Mesendoderm (in vitro differentiated cells): ENCODE measurements at regions not wholly inside any gene's neighbourhood (a gene's known extent, or its start where the extent isn't known, plus 50 kb on each side); places are given as distances from the start of the nearest gene placed in this dataset.
A peak's percentile ranks its signal among the peaks of the same experiment; 100 is the strongest.

Experiments used
- DNase-seq: peaks from one replicate; pipeline ENCODE4 v3.0.0; 2013
- H2AK5ac ChIP-seq: 2 replicates; pipeline ENCODE4 v1.6.1; 2013; ENCODE audit warnings: low read length, inconsistent platforms
- H2BK120ac ChIP-seq: 2 replicates; pipeline ENCODE4 v1.6.1; 2013; ENCODE audit warnings: low read depth, mild to moderate bottlenecking, low read length, moderate library complexity, mixed read lengths
- H2BK15ac ChIP-seq: replicated peaks from 2 replicates; pipeline ENCODE4 v1.6.1; 2013; ENCODE audit warnings: low read depth, mild to moderate bottlenecking, moderate library complexity
- H2BK5ac ChIP-seq: 2 replicates; pipeline ENCODE4 v1.6.1; 2013; ENCODE audit warnings: low read length, inconsistent platforms
- H3K18ac ChIP-seq: 2 replicates; pipeline ENCODE4 v1.6.1; 2013; ENCODE audit warnings: mild to moderate bottlenecking, low read length, mixed read lengths
- H3K23ac ChIP-seq: one replicate; pipeline ENCODE4 v1.6.1; 2013; ENCODE audit warnings: low read length
- H3K27ac ChIP-seq: 2 replicates; pipeline ENCODE4 v1.5.1; 2013; ENCODE audit warnings: low read depth, mild to moderate bottlenecking, inconsistent platforms, low read length, moderate library complexity
- H3K27me3 ChIP-seq: 2 replicates; pipeline ENCODE4 v1.6.1; 2013; ENCODE audit warnings: low read length, control low read depth, mild to moderate bottlenecking, inconsistent platforms; ENCODE audit not compliant: insufficient read depth, poor library complexity
- H3K36me3 ChIP-seq: 2 replicates; pipeline ENCODE4 v1.6.1; 2013; ENCODE audit warnings: low read length, inconsistent platforms; ENCODE audit not compliant: control insufficient read depth, insufficient read depth
- H3K4ac ChIP-seq: one replicate; pipeline ENCODE4 v1.6.1; 2013; ENCODE audit warnings: low read depth, mild to moderate bottlenecking, low read length, moderate library complexity
- H3K4me1 ChIP-seq: 2 replicates; pipeline ENCODE4 v1.6.1; 2013; ENCODE audit warnings: low read depth, low read length, inconsistent platforms; ENCODE audit not compliant: control insufficient read depth
- H3K4me2 ChIP-seq: 2 replicates; pipeline ENCODE4 v1.6.1; 2013; ENCODE audit warnings: low read length
- H3K4me3 ChIP-seq: 2 replicates; pipeline ENCODE4 v1.5.1; 2013; ENCODE audit warnings: mild to moderate bottlenecking, low read length
- H3K56ac ChIP-seq: one replicate; pipeline ENCODE4 v1.6.1; 2013; ENCODE audit warnings: low read length
- H3K79me1 ChIP-seq: 2 replicates; pipeline ENCODE4 v1.6.1; 2013; ENCODE audit warnings: low read length, inconsistent platforms
- H3K79me2 ChIP-seq: 2 replicates; pipeline ENCODE4 v1.6.1; 2013; ENCODE audit warnings: mild to moderate bottlenecking, low read length; ENCODE audit not compliant: control insufficient read depth, insufficient read depth
- H3K9ac ChIP-seq: 2 replicates; pipeline ENCODE4 v1.6.1; 2013; ENCODE audit warnings: low read length, inconsistent platforms
- H4K5ac ChIP-seq: one replicate; pipeline ENCODE4 v1.6.1; 2013; ENCODE audit warnings: low read length
- H4K8ac ChIP-seq: one replicate; pipeline ENCODE4 v1.6.1; 2013; ENCODE audit warnings: low read depth, mild to moderate bottlenecking, control low read depth, low read length, moderate library complexity
- WGBS: extraction: QIAGEN DNeasy Blood & Tissue Kit; methylation state at CpG from one replicate; pipeline ENCODE4 v1.1.7; 2013; ENCODE audit warnings: low lambda C conversion rate, missing lambda C conversion rate; ENCODE audit not compliant: insufficient coverage; ENCODE audit errors: extremely low coverage; 5-methylcytosine and 5-hydroxymethylcytosine counted together

DNA sequence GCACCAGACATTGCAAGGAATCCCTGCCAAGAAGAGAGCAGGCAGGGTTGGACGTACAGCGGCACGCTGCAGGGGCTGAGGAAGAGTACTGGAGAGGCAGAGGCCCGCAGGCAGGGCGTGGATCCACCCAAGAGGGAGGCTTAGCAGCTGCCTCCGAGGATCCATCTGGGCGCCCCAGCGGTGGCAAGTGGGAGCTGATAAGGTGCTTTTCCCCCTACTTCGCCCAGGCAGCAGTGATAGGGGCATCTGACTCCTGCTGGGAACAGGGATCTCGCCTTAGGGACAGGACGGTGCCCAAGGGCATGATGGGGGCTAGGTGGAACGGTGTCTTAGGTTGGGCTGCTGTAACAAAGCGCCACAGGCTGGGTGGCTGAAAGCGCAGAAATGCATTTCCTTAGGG lies 67.4 kb upstream of the HS6ST1 start:
- DNase-seq: no peak
- H3K56ac ChIP-seq: no peak overlapping the region
- no peaks in the 10 kb centered on the region for H3K36me3 ChIP-seq
- H4K8ac ChIP-seq: no peak overlapping the region
- no peak overlapping the region for H4K5ac ChIP-seq
- H3K4me2 ChIP-seq: no peak overlapping the region
- no peak overlapping the region for H2BK15ac ChIP-seq
- no peak overlapping the region for H2BK120ac ChIP-seq
- H3K4ac ChIP-seq: no peak overlapping the region
- H3K4me3 ChIP-seq: no peak overlapping the region
- no peaks in the 10 kb centered on the region for H3K79me1 ChIP-seq
- no peak overlapping the region for H2AK5ac ChIP-seq
- H3K18ac ChIP-seq: no peak overlapping the region
- H3K27ac ChIP-seq: no peak overlapping the region
- peaks cover 4% of the 10 kb centered on the region for H3K4me1 ChIP-seq
- no peak overlapping the region for H2BK5ac ChIP-seq
- H3K79me2 ChIP-seq: no peaks in the 10 kb centered on the region
- no peak overlapping the region for H3K23ac ChIP-seq
- no peak overlapping the region for H3K9ac ChIP-seq
- no peaks in the 10 kb centered on the region for H3K27me3 ChIP-seq
- no CpG with 5 or more reads among the region's 14 CpGs for WGBS

- Histone ChIP-seq H3K4me1 (peaks cover 3% of the 10 kb centered on the region), H3K23ac (no peak overlapping the region), H2BK120ac (no peak overlapping the region), H4K5ac (no peak overlapping the region), H3K27ac (no peak overlapping the region), H3K4me2 (no peak overlapping the region), H3K4me3 (no peak overlapping the region), H3K27me3 (no peaks in the 10 kb centered on the region), H4K8ac (no peak overlapping the region), H2BK5ac (no peak overlapping the region), H3K18ac (no peak overlapping the region), H3K79me1 (no peaks in the 10 kb centered on the region), H3K79me2 (no peaks in the 10 kb centered on the region), H2AK5ac (peak overlapping the region; percentile 51), H3K9ac (no peak overlapping the region), H2BK15ac (no peak overlapping the region), H3K56ac (no peak overlapping the region), H3K36me3 (no peaks in the 10 kb centered on the region), H3K4ac (no peak overlapping the region)
- no CpG with 5 or more reads among the region's 8 CpGs for WGBS
- DNase-seq: no peak
Measured at GRCh38 chr2:128388499-128388941, 69.9 kb upstream of the HS6ST1 start.

DNA sequence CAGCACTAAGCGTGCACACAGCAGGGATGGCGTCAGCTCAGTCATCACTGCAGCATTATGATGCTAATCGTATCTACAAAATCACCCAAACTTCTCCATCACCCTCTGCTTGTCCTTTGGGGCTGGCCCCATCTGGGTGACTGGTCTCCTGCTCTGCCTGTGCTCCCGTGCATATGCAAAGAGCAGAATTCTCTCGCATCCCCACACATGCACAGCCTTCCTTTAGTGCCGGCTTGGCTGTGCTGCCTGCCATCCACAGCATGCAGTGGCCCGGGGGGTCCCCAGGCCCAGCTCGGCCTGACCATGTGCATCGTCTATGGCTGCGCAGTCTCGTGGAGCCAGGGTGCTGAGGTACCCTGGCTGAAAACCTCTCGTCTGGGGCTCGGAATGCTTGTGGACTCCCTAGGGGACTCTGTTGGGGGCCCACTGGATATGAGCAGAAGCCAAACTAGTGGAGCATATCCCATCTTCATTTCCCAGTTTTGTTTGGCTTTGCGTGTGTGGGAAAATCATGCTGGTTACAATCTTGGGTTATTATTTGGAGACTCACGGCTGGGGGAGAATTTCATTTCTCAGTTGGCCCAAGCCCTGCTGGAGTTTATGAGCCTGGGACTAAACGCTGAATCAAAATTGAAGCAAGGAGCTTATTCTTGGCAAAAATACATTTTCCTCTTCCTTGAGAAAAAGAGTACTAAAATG lies 70.9 kb upstream of the HS6ST1 start:
- Histone ChIP-seq H2BK5ac (no peak overlapping the region), H3K4me2 (no peak overlapping the region), H3K9ac (no peak overlapping the region), H4K8ac (no peak overlapping the region), H2BK15ac (no peak overlapping the region), H3K4ac (no peak overlapping the region), H3K4me1 (peaks cover 3% of the 10 kb centered on the region), H3K79me2 (no peaks in the 10 kb centered on the region), H2AK5ac (no peak overlapping the region), H3K36me3 (no peaks in the 10 kb centered on the region), H3K23ac (no peak overlapping the region), H3K27me3 (no peaks in the 10 kb centered on the region), H2BK120ac (no peak overlapping the region), H4K5ac (no peak overlapping the region), H3K79me1 (no peaks in the 10 kb centered on the region), H3K27ac (no peak overlapping the region), H3K18ac (no peak overlapping the region), H3K56ac (no peak overlapping the region), H3K4me3 (no peak overlapping the region)
- WGBS: no CpG with 5 or more reads among the region's 16 CpGs
- DNase-seq: no peak

- no peak overlapping the region for H3K4ac ChIP-seq
- no peak overlapping the region for H3K4me3 ChIP-seq
- H3K56ac ChIP-seq: peak overlapping the region; percentile 15
- no peak overlapping the region for H2BK120ac ChIP-seq
- no peak overlapping the region for H2AK5ac ChIP-seq
- no peak overlapping the region for H3K18ac ChIP-seq
- no peak overlapping the region for H4K8ac ChIP-seq
- H2BK15ac ChIP-seq: no peak overlapping the region
- peaks cover 3% of the 10 kb centered on the region for H3K4me1 ChIP-seq
- H3K27me3 ChIP-seq: no peaks in the 10 kb centered on the region
- H3K23ac ChIP-seq: no peak overlapping the region
- no peak overlapping the region for H3K27ac ChIP-seq
- no peak overlapping the region for H3K9ac ChIP-seq
- no peak for DNase-seq
- no peaks in the 10 kb centered on the region for H3K79me1 ChIP-seq
- no peaks in the 10 kb centered on the region for H3K79me2 ChIP-seq
- no CpG with 5 or more reads among the region's 16 CpGs for WGBS
- no peak overlapping the region for H3K4me2 ChIP-seq
- H3K36me3 ChIP-seq: no peaks in the 10 kb centered on the region
- H2BK5ac ChIP-seq: no peak overlapping the region
- no peak overlapping the region for H4K5ac ChIP-seq
Measured at GRCh38 chr2:128390256-128390990, 71.8 kb upstream of the HS6ST1 start.

GRCh38 chr2:128390991-128391630 lies 72.4 kb upstream of the HS6ST1 start:
- Histone ChIP-seq H3K4me1 (peaks cover 3% of the 10 kb centered on the region), H3K4ac (no peak overlapping the region), H3K27me3 (no peaks in the 10 kb centered on the region), H2BK15ac (no peak overlapping the region), H3K4me3 (no peak overlapping the region), H3K4me2 (no peak overlapping the region), H3K56ac (no peak overlapping the region), H3K9ac (no peak overlapping the region), H2BK5ac (no peak overlapping the region), H3K79me1 (no peaks in the 10 kb centered on the region), H3K79me2 (no peaks in the 10 kb centered on the region), H4K8ac (no peak overlapping the region), H3K23ac (no peak overlapping the region), H3K18ac (no peak overlapping the region), H2BK120ac (no peak overlapping the region), H3K36me3 (no peaks in the 10 kb centered on the region), H2AK5ac (no peak overlapping the region), H3K27ac (no peak overlapping the region), H4K5ac (no peak overlapping the region)
- DNase-seq: no peak
- no CpG with 5 or more reads among the region's 15 CpGs for WGBS
